OCI-LY3 (cell line): ENCODE measurements at regions not wholly inside any gene's neighbourhood (a gene's known extent, or its start where the extent isn't known, plus 50 kb on each side); places are given as distances from the start of the nearest gene placed in this dataset.
A peak's percentile ranks its signal among the peaks of the same experiment; 100 is the strongest.

ENCODE experiments used
- H2AFZ ChIP-seq: fragments of 200-600, 300-600 bp; shearing (Covaris generic); 2 replicates; pipeline ENCODE4 v1.6.0; 2014; ENCODE audit warnings: antibody characterized with exemption, low read depth, low read length
- H3K27ac ChIP-seq: fragments of 200-600, 300-600 bp; sonication (generic); 2 replicates; pipeline ENCODE4 v1.5.1; 2014; ENCODE audit warnings: mild to moderate bottlenecking, low read length, moderate library complexity, mixed read lengths
- H3K27me3 ChIP-seq: fragments of 200-600, 300-600 bp; sonication (generic); 2 replicates; pipeline ENCODE4 v1.6.1; 2014; ENCODE audit warnings: low read depth, low read length, mixed read lengths
- H3K36me3 ChIP-seq: fragments of 200-600, 300-600 bp; sonication (generic); replicated peaks from 2 replicates; pipeline ENCODE3; 2014; ENCODE audit warnings: low read depth, low read length, mixed read lengths
- H3K4me1 ChIP-seq: fragments of 300-600, 200-600 bp; sonication (generic); 2 replicates; pipeline ENCODE4 v1.6.1; 2014; ENCODE audit warnings: low read length, mixed read lengths
- H3K4me2 ChIP-seq: fragments of 200-600, 300-600 bp; sonication (generic); 2 replicates; pipeline ENCODE4 v1.6.1; 2014; ENCODE audit warnings: low read length, mixed read lengths
- H3K4me3 ChIP-seq: fragments of 300-600, 200-600 bp; sonication (generic); 2 replicates; pipeline ENCODE4 v1.5.1; 2014; ENCODE audit warnings: antibody characterized with exemption, mild to moderate bottlenecking, low read length, moderate library complexity
- H3K79me2 ChIP-seq: fragments of 300-600, 200-600 bp; shearing (Covaris generic); 2 replicates; pipeline ENCODE4 v1.6.1; 2014; ENCODE audit warnings: mild to moderate bottlenecking, low read length, mixed read lengths
- H3K9ac ChIP-seq: fragments of 300-600, 200-600 bp; shearing (Covaris generic); 2 replicates; pipeline ENCODE4 v1.6.0; 2014; ENCODE audit warnings: mild to moderate bottlenecking, low read length, moderate library complexity
- H3K9me3 ChIP-seq: fragments of 200-600, 300-600 bp; shearing (Covaris generic); 2 replicates; pipeline ENCODE4 v1.6.1; 2014; ENCODE audit warnings: low read length, mixed read lengths; ENCODE audit not compliant: insufficient read depth
- H4K20me1 ChIP-seq: fragments of 200-600, 300-600 bp; sonication (generic); 2 replicates; pipeline ENCODE4 v1.6.1; 2016; ENCODE audit warnings: low read length, mixed read lengths; ENCODE audit not compliant: insufficient read depth
- CTCF ChIP-seq: fragments of 200-600, 300-600 bp; sonication (generic); IDR thresholded peaks from 2 replicates; pipeline ENCODE4 v1.5.1; 2014; ENCODE audit warnings: antibody characterized with exemption, low read length, low read depth
- EZH2phosphoT487 ChIP-seq: fragments of 200-600 bp; shearing (Covaris generic); IDR thresholded peaks from 2 replicates; pipeline ENCODE4 v1.6.1; 2018; ENCODE audit warnings: antibody characterized with exemption, mixed run types, low read depth

GRCh38 chr14:98138666-98139065, 1133.3 kb downstream of the BCL11B start:
- TF ChIP-seq CTCF (peak; percentile 94), EZH2phosphoT487 (no peak)
- no peaks in the 10 kb centered on the region for H3K79me2 ChIP-seq
- no peaks in the 10 kb centered on the region for H4K20me1 ChIP-seq
- no peaks in the 10 kb centered on the region for H3K27me3 ChIP-seq
- no peaks in the 10 kb centered on the region for H3K36me3 ChIP-seq
- H2AFZ ChIP-seq, result peak overlapping the region; percentile 90
- H3K9me3 ChIP-seq, result no peaks in the 10 kb centered on the region
- peaks cover 66% of the 10 kb centered on the region for H3K4me1 ChIP-seq
- peak overlapping the region; percentile 61 for H3K4me2 ChIP-seq
- peak overlapping the region; percentile 50 for H3K9ac ChIP-seq
- H3K4me3 ChIP-seq, result peak overlapping the region; percentile 38
- no peak overlapping the region for H3K27ac ChIP-seq

GRCh38 chr14:98140862-98141530, 1131.0 kb downstream of the BCL11B start:
- Histone ChIP-seq H3K36me3 (no peaks in the 10 kb centered on the region), H4K20me1 (no peaks in the 10 kb centered on the region), H3K4me2 (no peak overlapping the region), H3K4me3 (no peak overlapping the region), H2AFZ (peak overlapping the region; percentile 82), H3K9me3 (no peaks in the 10 kb centered on the region), H3K79me2 (no peaks in the 10 kb centered on the region), H3K27me3 (no peaks in the 10 kb centered on the region), H3K4me1 (peaks cover 77% of the 10 kb centered on the region), H3K27ac (no peak overlapping the region), H3K9ac (no peak overlapping the region)
- TF ChIP-seq CTCF, result no peak
- TF ChIP-seq EZH2phosphoT487, result no peak

DNA sequence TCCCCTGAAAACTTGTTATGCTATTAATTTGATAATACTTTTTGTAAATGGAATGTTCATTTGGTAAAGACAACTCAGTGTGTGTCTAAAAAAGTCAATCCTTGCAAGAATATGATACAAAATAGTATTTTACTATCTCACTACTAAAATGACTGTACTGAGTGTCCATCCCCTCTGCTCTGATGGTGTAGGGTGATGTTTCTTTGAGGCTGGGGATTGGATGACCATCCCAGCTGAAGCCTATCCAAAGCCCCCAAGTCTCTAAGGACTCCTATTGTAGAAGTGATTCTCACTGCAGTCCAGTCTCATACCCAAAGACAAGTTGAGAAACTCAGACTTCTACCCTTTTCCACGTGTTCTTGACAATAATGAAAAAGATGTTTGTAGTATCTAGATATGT, 1128.4 kb downstream of the BCL11B start:
- no peak overlapping the region; the same call in 1 of the 2 replicates for H2AFZ ChIP-seq
- no peaks in the 10 kb centered on the region for H3K36me3 ChIP-seq
- H3K4me2 ChIP-seq, result no peak overlapping the region
- TF ChIP-seq CTCF (no peak), EZH2phosphoT487 (no peak)
- no peak overlapping the region for H3K9ac ChIP-seq
- no peaks in the 10 kb centered on the region for H4K20me1 ChIP-seq
- H3K79me2 ChIP-seq, result no peaks in the 10 kb centered on the region
- H3K4me3 ChIP-seq, result no peak overlapping the region
- H3K9me3 ChIP-seq, result no peaks in the 10 kb centered on the region
- no peaks in the 10 kb centered on the region for H3K27me3 ChIP-seq
- H3K27ac ChIP-seq, result no peak overlapping the region
- H3K4me1 ChIP-seq, result peaks cover 70% of the 10 kb centered on the region

DNA sequence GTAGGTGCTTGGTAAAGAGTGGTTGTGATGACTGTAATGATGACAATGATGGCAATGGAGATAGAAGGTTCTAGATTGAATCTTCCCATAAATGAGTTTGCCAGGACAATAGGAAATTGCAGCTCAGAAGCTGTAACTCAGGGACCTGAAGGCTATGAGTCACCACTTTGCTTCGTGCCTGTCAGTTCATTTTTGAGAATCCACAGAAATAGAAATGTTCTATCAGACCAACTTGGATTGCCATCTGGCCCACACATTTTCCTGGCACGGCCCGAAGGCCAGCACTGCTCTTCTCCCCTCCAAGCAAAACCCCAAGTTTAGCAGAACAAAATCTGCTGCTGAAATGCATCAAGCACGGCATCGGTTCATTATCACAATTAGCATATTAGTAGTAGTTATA, 1127.0 kb downstream of the BCL11B start:
- no peaks in the 10 kb centered on the region for H3K9me3 ChIP-seq
- no peak overlapping the region for H2AFZ ChIP-seq
- no peaks in the 10 kb centered on the region for H4K20me1 ChIP-seq
- H3K4me2 ChIP-seq, result no peak overlapping the region
- no peak overlapping the region for H3K9ac ChIP-seq
- no peak overlapping the region for H3K4me3 ChIP-seq
- H3K79me2 ChIP-seq, result no peaks in the 10 kb centered on the region
- no peaks in the 10 kb centered on the region for H3K36me3 ChIP-seq
- TF ChIP-seq CTCF (no peak), EZH2phosphoT487 (no peak)
- no peaks in the 10 kb centered on the region for H3K27me3 ChIP-seq
- peaks cover 56% of the 10 kb centered on the region for H3K4me1 ChIP-seq
- no peak overlapping the region for H3K27ac ChIP-seq
